Thyroid gland (tissue), 4 donors: ENCODE measurements at regions not wholly inside any gene's neighbourhood (a gene's known extent, or its start where the extent isn't known, plus 50 kb on each side); places are given as distances from the start of the nearest gene placed in this dataset.

Experiments used
- CTCF ChIP-seq, 6 experiments: fragments of 200-600 bp in 3 of 6; fragments of 450-650 bp in 3 of 6; sonication (generic) in 3 of 6; IDR thresholded peaks; one replicate each; pipeline ENCODE4 v1.5.1; 2016 to 2019; ENCODE audit warnings: antibody characterized with exemption in 6 of 6, mild to moderate bottlenecking in 2 of 6, inconsistent platforms in 1 of 6, moderate library complexity in 1 of 6
- POLR2A ChIP-seq, 2 donors: fragments of 450-650 bp; IDR thresholded peaks; one replicate each; pipeline ENCODE4 v1.6.1; 2017; ENCODE audit warnings: antibody characterized with exemption in 2 of 2, mild to moderate bottlenecking in 2 of 2, moderate library complexity in 1 of 2

DNA sequence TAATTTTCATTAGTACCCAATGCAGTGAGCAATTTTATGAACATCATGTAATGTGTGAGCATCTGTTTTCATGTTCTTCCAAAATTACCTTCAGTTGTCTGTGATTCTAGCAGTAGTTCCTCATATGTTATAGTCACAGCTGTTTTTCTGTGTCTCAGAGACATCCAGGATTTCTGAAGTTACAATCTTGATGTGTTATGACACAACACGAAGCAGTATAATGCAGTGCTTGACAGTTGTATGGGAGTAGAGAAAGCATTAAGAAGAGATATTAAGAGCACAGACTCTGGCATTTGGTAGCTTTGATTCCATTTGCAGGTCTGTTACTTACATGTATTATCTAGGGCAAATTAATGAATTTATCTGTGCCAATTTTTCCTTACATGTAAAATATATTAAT, 414.7 kb upstream of the PCDH15 start:
- TF ChIP-seq CTCF (IDR thresholded peaks at IDR 0.05): no peak
- no peak for TF ChIP-seq POLR2A (IDR thresholded peaks at IDR 0.05)
